HL-60 (cell line): ENCODE measurements at regions not wholly inside any gene's neighbourhood (a gene's known extent, or its start where the extent isn't known, plus 50 kb on each side); places are given as distances from the start of the nearest gene placed in this dataset.
"Not testable (repeated sequence)": the region's sequence is repeated elsewhere in the genome, so short reads cannot be mapped to it uniquely, and the experiment has no call there.

Source experiments
- POLR2AphosphoS5 ChIP-seq: IDR thresholded peaks from 2 replicates; pipeline ENCODE4 v1.6.1; 2012; ENCODE audit warnings: low read depth
- TF ChIP-seq, protein P1 (sequence below): IDR thresholded peaks from one replicate; pipeline ENCODE4 v1.5.1; 2011; ENCODE audit warnings: low read length, control low read depth, inconsistent platforms; ENCODE audit not compliant: insufficient read depth

DNA sequence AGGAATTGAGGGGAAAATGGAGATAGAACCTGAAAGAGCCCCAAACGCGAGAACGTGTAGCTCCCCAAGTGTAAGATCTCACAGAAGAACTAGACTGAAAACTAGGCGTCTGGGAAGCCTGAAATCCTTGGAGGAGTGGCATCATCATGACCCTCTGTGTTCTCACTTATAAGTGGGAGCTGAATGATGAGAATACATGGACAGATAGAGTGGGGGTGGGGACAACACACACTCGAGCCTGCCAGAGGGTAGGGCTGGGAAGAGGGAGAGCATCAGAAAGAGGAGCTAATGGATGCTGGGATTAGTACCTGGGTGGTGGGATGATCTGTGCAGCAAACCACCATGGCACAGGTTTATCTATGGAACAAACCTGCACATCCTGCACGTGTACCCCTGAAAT is 258.7 kb upstream of the NOTCH2NLA start:
- TF ChIP-seq, protein P1, sequence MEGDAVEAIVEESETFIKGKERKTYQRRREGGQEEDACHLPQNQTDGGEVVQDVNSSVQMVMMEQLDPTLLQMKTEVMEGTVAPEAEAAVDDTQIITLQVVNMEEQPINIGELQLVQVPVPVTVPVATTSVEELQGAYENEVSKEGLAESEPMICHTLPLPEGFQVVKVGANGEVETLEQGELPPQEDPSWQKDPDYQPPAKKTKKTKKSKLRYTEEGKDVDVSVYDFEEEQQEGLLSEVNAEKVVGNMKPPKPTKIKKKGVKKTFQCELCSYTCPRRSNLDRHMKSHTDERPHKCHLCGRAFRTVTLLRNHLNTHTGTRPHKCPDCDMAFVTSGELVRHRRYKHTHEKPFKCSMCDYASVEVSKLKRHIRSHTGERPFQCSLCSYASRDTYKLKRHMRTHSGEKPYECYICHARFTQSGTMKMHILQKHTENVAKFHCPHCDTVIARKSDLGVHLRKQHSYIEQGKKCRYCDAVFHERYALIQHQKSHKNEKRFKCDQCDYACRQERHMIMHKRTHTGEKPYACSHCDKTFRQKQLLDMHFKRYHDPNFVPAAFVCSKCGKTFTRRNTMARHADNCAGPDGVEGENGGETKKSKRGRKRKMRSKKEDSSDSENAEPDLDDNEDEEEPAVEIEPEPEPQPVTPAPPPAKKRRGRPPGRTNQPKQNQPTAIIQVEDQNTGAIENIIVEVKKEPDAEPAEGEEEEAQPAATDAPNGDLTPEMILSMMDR = not testable (repeated sequence)
- TF ChIP-seq POLR2AphosphoS5 = not testable (repeated sequence)
